GM21619 (cell line): ENCODE measurements at regions not wholly inside any gene's neighbourhood (a gene's known extent, or its start where the extent isn't known, plus 50 kb on each side); places are given as distances from the start of the nearest gene placed in this dataset.
"Not testable (repeated sequence)": the region's sequence is repeated elsewhere in the genome, so short reads cannot be mapped to it uniquely, and the experiment has no call there.

Experiments used
- ATAC-seq: cut with Tn5 transposase; IDR thresholded peaks from one replicate; pipeline ENCODE4 v1.9.1; 2021; ENCODE audit not compliant: unreplicated experiment

DNA sequence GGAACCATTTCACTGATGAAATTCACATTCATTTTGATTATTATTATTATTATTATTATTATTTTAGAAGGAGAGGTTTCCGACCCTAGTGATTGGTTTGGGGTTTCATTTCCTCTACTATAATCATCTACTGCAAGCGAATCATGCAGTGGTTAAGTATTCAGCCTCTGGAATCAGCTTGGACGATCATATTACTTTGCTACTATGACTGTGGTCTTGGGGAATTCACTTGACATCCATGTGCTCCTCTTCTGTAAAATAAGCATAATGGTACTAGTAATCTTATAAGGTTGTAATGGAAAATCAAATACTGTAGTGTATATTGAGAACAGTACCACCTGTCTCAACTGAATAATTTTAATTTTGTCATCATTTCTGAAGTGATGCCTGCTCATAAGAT, 132.1 kb upstream of the SLC4A4 start:
- no peak for ATAC-seq

DNA sequence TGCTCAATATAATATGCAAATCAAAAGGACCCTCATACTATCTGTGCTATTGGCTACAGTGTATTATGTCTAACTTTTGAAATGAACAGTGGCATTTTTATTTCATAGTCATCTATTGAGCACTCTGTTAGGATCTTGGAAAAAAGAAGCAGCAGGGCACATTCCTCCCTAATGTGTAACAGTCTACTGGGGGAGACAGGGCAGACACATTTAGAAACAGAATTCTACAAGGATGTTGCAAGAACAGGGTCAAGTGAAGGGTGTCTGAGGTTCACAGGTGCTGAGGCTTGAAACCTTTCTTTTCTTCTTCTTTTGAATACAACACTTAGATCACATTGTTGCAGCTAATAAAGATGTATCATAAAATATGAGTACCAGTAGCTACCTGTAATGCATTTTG, 129.7 kb upstream of the SLC4A4 start:
- no peak for ATAC-seq

DNA sequence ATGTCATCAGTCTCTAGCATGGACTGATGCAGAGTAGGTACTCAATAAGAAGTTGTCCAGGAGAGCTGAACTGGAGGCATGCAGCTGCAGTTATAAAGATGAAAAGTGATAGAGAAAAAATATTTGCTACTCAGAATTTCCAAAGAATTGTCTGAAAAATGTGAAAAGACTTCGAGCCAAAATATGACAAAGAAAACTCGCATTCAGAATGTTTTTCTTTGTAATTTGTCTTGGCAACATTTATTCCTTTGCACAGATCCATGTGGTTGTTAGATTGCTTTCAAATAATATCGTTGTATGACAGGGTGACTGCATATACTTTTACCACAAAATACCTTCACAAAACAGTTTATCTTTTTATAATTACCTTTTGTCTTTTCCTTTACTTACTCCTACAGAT, 128.0 kb upstream of the SLC4A4 start:
- ATAC-seq = no peak

DNA sequence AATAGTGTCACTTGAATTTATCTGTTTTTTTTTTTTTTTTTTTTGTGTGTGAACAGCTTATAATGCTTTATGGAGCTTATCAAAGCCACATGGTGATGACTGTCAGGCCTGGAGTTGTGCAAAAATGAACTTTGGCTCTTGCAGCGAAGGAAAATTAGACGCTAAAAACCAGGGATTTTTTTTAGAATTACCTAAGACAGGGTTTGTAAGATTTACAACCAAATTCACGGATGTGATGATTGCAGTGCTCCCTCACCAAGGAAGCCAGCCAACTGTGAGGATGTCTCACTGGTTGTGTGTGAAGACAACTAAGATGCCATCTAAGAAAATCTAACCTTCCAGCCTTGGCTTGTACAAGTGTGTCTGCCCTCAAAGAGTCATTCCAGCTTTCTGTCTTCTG, 127.1 kb upstream of the SLC4A4 start:
- ATAC-seq = no peak

DNA sequence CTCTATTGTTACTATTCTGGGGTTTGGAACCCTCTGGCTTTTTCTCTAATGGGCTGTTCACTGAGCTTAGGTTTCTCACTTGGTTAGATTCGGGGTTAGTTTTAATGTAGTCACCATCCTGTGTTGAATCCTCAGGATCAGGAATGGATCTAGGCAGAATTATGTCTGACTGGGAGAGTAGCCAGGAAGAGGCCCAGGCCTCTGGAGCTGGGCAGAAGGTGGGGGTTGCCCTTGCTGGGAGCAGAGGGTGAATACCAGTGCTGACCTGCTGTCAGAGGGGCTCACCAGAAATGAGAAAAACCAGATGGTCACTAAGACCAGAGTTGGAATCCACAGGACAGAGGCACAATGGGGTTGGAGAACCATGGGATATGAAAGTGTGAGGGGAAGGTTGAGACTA, 126.6 kb upstream of the SLC4A4 start:
- ATAC-seq = no peak

DNA sequence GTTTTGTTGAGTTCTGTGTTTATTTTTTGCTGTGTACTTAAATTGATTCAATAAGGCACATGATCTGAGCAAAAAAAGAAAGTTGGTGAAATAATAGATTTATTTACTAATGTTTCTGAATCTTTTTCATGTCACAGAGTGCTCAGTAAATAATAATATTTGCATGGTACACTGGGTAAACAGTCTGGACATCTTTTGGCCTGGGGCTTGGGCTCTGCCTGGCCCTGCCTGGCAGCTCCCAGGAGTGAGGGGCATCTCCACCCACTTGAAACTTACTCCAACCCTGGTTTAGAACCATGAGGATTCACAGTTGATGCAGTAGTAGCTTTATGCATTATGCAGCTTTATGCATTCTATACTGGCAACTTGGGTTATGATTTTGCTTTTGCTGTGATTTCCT, 124.2 kb upstream of the SLC4A4 start:
- ATAC-seq = no peak

DNA sequence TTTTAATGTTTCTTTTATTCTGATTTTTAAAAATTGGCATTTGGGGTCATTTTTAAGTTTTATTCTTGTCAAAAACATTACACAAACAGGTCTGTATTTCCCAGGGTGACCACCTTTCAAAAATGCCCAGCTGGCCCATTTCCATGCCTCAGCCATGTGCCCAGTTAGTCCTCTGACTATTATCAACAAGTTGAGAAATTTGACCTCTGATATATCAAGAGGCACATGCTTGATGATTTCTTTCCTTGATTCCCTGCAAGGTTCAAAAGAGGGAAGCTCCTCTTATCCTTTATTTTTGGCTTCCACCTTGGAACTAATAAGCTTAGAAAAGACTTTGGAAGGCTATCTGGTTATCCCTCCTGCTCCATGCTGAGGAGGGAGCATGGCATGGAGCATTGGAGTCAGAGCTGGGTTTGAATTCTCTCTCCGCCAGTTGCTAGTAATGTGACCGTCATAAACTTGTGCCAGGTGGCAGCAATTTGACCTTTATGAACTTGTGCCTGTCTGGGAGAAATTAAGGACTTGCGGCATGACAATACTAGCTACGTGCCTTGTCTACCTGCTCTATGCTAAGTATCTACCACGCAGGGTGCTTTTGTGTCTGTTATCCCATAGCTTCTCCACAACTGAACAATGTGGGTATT, 122.4 kb upstream of the SLC4A4 start:
- no peak for ATAC-seq

DNA sequence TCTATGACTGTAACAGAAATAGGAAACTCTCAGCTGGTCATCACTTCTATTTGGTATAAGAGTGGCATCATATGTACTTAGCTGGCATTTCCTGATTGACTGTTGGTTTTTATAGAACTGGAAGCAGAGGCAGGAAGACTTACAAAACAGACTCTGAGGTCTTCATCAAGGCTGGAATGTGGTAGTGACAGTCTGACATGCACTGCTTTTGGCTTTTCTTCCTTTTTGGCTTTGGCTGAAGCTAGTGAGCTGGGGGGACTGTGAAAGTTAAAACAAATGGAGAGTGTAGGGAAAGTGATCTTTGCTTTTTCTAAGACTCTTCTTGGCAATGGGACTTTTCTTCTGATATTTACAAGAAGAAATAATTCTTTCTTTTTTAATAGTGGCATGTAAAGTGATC, 121.1 kb upstream of the SLC4A4 start:
- ATAC-seq = no peak

DNA sequence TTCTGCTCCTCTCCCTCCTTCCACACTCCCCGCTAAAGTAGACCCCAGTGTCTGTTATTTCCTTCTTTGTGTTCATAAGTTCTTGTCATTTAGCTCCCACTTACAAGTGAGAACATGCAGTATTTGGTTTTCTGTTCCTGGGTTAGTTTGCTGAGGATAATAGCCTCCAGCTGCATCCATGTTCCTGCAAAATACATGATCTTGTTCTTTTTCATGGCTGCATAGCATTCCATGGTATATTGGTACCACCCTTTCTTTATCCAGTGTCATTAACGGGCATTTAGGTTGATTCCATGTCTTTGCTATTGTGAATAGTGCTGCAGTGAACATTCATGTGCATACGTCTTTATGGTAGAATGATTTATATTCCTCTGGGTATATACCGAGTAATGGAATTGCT, 118.0 kb upstream of the SLC4A4 start:
- ATAC-seq = not testable (repeated sequence)

DNA sequence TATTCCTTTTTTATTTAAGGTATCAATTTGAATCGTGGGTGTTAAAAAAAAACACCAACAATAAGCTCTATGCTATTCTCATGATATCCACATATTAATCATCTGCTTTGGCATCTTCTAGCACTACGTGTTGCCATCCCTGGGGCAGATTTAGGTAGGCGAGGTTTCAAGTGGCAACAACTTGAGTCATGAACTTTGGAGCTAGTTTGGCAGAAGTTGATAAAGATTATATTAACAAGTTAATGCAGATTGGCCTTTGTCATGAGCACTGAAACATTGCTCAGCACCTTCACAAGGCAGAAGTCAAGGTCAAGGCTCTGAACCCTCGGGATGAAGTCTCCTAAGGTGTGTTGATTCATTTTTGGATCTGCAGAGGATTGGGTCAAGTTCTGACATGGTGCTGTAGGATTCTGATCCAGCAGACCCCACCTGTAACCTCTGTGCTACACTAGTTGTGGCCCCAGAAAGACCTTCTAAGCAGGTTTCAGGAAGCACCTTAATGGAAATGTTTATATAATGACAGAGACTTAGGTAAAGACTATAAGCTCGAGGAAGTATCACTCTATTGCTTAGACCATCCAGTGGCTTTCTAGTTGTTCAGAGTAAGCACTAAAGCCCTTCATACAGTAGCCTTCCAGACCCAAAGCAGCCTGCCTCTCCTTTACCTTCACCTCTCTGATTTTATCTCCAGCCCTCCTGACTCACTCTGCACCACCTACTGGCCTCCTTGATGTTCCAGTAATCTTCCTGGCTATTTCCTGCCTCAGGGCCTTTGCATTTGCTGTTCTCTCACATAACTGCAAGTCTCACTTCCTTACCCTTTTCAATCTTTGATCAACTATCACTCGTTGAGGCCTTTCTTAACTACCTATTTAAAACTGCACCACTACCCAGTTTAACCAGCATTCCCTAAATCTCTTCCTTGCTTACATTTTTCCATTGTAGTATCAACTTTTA, 117.0 kb upstream of the SLC4A4 start:
- ATAC-seq = no peak

DNA sequence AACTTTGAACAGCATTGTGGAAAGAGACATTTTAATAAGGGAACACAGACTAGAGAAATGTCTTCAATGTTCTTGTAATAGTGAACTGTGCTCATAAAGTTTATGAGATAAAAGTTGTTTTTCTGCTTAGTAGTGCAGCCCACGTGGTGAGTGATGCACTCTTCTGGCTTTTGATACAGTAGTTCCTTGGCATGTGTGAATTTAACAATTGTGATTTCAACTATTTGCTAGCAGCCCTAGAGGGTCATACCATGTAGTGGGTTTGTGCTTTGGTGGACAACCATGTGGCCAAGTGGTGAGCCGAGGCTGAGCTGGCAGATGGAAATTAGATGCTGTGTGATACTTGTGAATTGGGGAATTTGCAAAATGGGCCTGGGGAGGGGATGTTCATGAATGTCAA, 116.2 kb upstream of the SLC4A4 start:
- no peak for ATAC-seq

DNA sequence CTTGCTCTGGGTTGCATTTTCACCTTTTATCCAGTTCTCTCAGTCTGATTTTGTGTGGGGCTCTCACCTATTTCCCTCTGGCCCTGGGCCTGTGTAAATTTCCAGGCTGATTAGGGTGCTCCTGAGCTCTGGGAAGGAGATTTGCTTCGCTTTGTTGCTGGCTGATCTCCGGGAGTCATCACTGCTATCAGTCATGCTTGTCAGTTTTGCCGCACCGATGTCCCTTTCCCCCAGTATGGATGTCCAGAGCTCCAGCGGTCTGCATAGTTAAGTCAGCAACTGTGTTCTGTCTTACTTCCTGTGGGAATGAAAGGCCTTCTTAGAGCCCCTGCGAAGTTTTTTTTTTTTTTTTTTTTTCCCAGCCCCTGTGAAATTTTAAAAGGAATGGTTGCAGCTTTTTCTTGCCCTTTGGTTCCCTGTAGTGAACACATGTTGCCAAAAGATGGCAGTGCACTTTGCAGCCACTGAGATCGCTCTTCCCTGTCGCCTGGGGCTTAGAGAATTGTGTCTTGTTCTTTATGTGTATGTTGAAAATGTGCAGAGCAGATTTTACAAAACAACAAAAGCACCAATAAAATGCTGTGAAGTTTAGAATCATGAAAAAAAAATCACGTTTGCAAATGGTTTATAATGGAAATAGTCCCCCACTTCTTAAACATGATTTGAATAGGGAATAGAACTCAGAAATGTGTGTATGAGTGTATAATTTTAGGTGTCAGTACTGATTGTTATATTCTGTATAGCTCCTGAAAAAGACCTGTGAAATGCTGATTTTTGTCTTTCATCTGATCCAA, 109.1 kb upstream of the SLC4A4 start:
- peak; percentile 77 for ATAC-seq

DNA sequence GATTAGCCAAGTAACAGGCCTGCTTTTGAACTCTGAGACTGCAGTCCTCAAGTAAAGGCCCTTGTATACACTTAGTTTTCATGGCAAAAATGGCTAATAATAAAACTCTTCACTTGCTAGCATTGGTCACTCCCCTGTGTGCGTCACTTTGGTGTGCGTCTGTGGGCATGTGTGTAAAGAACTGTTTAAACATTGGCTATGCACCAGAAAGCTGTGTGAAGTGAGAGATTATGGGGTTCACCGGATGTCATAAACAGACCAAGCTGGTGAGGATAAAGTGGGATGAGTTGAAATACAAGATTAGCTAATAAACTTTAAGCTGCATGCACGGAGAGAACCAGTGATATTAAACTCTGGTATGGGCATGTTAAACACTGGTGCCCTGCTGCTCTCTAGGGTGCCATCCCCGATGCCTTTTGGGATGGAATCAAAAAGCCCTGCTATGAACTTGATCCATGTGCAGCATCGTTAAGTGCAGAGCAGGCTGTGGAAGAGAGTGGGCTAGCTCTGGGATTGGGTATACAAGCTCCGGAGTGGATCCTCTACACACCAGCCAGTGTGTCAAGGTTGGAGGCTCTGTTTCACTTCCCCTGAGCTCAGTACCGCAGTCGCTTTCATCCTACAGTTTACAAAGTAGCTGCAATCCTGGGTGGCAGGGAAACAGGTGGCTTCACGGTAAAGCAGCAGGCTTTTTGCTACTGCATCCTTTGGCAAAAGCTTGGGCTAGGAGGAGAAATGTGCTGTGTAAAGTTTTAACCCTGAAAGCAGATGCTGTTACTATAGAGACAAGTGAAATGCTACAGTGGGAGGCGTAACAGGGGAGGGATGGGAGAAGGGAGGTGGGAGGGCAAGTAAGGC, 108.3 kb upstream of the SLC4A4 start:
- ATAC-seq = no peak

DNA sequence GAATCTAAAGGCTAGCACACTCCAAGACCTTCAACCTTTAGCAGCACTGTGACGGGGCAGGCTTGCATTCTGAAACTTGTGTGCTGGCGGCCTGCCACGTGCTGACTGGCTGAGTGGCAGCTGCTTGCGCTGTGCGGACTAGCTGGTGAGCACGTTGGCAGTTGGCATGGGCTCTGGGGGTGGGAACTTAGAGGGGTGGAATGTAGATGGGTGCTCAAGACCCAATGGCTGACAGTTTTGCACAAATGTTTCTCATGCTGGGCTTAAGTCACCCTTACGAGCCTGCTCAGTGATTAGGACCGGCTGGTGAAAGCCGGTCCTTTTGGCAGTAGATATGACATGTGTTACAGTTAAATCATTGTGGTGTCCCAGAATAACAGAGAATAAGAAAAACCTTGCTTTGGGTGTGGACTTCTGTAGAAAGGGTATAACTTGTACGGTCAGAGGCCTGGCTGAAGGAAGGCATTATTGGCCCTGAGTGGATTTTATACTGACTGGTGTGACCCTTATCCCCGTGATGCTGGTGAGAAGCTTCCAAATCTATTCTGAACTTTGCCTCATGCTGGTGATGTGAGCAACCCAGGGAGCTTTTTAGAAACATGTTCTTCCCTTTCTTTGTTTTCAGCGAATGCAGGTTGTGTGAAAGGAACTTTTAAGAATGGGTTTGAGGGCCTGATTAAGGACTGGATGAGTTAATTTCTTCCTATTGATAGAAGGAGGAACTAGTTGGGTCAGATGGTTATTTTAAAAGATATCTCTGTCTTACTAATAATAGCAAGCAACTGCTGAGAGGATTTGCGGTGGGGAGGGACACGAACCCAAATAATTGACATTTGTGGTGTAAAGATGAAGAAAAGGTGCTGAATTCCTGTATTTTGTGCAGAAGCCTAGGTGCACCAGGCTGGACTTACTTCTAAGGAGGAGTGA, 107.4 kb upstream of the SLC4A4 start:
- no peak for ATAC-seq

DNA sequence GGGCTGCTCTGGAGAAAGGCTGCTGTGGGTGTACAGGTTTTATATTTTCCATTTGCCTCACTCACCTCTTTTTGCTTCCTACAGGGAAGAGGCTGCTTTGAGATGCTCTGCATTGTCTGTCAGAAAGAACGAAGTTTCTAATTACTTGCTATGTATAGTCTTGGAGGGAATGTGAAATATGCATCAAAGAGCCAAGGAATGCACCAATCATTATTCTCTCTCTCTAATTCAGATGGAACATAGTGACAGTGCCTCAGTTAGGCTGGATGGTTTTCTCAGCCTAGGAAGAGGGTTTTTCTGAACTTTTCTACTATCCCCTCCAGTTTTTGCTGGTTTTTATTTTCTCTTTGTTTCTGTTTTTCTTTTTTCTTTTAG, 106.8 kb upstream of the SLC4A4 start:
- no peak for ATAC-seq

DNA sequence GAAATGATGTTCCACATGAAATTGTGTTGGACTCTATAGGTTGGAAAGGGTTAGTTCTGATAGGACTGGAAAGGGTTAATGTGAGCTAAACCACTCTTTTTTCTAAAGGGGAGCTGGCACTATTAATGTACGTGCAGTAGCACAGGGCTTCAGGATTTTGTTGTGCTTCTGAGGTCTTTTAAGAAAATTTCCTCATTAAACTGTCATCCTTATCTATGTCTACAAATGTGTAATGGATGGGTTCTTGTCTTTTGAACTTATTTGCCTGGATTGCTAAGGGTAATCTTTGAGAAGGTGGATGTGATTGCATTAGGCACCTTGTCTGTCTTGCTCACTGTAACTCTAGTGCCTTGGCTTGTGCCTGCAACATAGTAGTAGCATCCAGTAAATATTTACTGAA, 106.0 kb upstream of the SLC4A4 start:
- no peak for ATAC-seq

DNA sequence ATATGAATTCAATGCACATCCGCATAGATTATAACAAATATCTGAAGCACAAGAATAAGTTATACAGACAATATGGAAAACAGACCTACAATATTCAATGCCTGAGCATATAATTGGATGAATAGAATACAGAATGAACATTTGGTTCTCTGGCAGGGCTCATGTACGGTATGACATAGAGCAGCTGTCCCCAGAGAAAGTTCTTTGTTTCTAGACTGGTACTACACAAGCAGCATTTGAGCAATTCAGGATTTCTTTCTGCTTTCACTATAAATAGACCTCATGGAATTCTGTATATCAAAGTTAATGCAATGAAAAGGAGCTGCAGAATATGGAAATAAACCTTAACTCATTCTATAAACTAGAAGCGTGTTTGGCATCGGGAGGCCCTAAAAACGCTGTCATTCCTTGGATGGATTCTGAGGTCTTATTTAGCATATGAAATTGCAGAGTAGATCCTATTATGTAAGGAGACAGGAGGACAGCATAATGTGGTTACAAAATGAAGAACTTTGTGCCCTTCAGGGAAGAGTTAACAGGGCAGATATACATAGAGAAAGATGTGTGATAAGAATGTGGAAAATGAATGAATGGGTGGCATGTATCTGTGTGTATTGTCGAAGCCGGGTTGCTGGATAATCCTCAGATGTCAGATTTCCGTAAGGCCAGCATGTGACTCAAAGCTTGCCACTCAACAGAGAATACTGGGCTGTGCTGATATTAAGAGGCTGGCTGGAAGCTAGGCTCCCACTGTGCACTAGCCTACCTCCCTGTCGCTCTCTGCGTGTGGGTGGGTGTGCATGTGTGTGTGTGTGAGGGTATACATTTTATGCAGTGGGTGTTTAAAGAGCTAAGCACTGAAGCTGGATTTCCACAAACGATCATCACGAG, 103.3 kb upstream of the SLC4A4 start:
- no peak for ATAC-seq

DNA sequence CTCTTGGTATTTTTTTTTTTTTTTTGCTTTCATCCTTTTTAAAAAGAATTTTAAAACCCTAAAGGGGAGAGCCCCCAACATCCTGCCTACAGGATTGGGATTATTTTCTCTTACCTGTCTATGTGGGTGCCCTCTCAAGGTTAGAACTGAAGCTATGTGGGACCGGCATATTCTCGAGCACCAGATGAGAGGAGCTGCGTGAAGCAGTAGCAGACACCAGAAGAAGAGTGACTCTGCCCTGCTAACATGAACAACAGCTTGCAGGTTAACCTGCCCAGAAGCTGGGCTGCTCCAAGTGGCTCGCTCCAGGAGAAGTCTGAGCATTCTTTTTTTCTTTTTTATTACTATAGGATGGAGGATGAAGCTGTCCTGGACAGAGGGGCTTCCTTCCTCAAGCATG, 102.6 kb upstream of the SLC4A4 start:
- ATAC-seq = no peak

DNA sequence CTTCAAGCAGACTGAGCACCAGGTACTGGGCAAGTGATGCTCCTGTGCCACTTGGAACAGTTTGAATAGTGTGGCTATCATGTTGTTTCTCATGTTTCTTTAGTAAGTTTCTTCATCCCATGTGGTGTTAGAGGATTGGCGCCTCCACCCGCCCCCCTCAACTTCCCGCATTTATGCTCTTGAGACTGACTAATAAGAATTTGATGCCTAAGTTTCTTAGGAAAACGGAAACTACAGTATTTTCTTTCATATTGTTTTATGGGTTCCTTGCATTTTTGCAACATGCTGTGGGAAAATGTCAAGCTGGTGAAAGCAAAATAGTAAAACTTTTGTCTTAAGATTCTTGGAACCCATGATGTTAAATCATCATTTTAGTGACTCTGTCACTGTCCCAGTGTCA, 101.2 kb upstream of the SLC4A4 start:
- ATAC-seq = no peak
